ENCODE measurements at regions not wholly inside any gene's neighbourhood (a gene's known extent, or its start where the extent isn't known, plus 50 kb on each side); places are given as distances from the start of the nearest gene placed in this dataset.

DNA sequence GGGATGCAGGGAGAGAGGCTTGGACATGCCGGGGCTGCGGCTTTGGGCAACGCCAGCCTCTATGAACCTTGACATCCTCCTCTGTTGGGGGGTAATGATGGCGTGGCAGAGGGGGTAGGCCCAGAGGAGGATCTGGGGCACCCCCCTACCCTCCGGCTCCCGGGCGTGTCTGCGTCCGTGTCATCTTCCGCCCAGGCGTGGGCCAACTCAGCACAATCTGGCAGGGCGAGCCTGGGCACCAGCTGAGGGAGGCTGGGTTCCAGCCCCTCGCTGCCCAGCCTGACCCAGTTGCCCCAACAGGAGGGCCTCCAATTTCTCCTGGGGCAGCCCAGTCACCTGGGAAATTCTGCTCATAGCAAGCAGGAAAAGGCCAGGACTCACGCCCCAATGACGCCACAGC, 62.9 kb upstream of the IL17B start:
- DNase-seq, result no peak

DNA sequence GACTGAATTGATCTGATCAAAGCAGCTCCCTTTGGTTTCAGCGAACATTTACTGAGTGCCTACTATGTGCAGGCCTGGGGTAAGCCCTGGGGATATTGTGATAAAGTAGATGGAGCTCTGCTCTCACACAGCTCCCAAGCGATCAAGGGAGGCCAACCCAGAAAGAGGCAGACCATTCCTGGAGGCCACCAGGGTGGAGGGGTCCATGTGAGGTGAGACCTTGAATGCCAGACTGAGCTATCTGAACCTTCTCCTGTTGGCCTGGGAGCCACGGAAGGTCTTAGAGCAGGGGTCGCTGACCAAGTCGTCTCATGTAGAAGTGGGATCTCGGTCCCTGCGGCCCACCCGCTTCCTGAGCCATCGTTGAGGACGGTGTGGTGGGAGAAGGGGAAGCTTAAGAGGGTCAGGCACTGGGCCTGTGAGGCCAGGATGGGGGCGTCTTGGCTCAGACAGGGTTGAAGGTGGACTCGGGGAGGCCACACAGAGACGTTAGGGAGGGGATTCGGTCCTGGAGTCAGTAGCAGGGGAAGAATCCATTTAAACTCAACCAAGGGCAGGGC, 62.2 kb upstream of the IL17B start:
- no peak for DNase-seq

DNA sequence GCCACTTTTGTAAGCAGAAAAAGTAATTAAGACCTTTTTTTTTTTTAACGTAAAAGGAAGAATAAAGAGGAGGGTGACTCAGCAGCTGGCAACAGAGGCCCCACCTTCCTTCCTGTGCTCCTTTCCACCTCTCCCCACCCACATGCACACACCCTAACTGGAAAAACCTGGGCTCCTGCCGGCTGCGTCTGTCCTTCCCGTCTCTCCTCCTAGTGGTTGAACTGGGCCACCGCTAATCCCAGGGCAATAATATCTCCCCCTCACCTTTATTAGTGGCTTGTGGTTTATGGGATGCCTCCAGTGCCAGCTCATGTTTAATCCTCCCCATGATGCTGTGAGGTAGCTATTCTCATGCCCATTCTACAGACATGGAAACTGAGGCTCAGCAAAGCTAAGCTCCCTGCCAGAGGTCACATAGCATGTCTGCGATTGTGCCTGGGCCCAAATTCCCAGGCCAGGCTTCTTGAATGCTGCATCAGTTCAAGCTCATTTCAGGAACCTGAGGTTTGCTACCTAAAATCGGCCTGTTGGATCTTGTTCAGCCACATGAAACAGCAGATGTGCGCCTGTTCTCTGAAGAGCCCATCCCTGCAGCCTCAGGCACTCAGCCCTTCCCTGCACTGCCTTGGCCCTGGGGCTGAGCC, 60.9 kb upstream of the IL17B start:
- no peak for DNase-seq

DNA sequence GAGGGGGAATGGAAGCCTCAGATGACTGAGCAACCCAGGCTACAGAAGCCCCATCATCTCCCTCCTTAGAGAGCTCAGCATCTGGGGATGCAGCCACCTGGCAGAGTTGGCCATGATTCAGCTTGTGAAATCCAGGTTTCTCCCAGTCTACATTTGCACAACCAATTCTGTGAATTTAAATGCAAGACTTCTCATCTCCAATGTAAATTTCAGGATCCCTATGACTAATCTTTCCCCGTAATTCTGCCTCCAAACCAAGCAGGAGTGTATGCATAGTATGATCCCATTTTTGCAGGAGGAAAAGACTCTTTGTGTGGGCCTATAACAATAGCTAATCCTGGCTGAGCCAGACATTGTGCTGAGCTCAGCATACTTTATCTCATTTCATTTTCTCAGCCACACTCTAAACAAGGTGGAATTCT, 59.6 kb upstream of the IL17B start:
- DNase-seq, result peak in 1 of 2 donors; percentile 41

DNA sequence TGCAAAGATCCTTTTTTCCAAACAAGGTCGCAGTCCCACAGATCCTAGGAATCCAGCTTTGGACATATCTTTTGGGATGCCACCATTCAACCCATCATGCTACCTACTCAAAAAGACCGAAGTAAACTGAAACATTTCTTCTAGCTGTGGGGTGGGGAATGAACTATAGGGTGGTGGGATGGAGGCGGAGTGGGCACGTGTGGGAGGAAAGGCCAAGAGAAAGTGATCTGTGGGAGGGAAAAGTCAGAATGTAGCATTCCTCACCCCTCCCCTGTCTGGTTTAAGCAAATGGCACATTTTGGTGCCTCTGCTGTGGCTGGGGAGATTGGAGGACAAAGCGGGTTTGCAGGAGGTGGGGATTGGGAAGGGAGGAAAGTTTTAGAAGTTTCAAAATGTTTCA, 59.2 kb upstream of the IL17B start:
- no peak for DNase-seq

DNA sequence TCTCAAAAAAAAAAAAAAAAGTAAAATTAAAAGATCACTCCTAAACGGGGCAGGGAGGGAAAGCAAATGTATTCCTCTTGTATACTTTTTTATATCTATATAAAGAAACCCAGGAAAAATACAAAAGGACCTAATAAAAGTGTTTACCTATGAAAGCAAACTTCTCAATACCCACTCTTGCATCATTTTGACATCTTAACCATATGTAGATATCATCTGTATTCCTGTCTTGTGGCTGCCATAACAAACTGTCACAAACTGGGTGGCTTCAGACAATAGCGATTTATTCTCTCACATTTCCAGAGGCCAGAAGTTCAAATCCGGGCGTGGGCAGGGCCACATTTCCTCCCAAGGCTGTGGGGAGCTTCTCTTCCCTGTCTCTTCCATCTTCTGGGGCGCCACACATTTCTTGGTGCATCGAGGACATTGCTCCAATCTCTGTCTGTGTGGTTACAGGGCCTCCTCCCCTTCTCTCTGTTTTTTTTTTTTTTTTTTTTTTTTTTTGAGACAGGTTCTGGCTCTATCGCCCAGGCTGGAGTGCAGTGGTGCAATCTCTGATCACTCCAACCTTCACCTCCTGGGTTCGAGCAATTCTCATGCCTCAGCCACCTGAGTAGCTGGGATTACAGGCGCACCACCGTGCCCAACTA, 58.4 kb upstream of the IL17B start:
- no peak for DNase-seq

DNA sequence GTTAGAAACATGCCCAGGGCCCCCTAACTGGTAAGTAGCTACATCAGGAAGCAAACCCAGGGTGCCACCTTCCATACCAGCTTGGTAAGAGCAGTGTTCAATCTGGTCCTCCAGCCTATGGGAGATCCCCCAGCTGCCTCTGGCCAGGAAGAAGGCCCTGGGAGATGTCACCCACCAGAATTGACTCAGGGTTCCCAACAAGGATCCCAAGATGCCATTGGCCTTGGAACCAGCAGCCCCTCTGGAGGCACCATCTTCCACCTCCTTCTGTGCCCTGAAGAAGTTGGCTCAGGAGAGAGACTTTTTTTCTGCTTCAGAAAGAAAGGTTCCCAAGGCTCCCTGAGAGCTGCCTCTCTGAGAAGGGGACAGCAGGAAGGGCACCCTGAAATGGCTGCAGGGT, 56.6 kb upstream of the IL17B start:
- DNase-seq, result no peak

DNA sequence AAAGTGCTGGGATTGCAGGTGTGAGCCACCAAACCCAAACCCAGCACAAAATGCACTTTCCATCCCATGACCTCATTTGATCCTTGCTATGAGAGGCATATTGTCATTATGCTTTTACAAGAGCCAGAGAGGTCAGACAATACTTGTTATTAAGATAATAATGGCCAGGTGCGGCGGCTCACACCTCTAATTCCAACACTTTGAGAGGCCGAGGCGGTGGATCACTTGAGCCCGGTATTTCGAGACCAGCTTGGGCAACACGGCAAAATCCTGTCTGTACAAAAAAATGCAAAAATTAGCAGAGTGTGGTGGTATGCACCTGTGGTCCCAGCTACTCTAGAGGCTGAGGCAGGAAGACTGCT, 55.9 kb upstream of the IL17B start:
- DNase-seq, result no peak

DNA sequence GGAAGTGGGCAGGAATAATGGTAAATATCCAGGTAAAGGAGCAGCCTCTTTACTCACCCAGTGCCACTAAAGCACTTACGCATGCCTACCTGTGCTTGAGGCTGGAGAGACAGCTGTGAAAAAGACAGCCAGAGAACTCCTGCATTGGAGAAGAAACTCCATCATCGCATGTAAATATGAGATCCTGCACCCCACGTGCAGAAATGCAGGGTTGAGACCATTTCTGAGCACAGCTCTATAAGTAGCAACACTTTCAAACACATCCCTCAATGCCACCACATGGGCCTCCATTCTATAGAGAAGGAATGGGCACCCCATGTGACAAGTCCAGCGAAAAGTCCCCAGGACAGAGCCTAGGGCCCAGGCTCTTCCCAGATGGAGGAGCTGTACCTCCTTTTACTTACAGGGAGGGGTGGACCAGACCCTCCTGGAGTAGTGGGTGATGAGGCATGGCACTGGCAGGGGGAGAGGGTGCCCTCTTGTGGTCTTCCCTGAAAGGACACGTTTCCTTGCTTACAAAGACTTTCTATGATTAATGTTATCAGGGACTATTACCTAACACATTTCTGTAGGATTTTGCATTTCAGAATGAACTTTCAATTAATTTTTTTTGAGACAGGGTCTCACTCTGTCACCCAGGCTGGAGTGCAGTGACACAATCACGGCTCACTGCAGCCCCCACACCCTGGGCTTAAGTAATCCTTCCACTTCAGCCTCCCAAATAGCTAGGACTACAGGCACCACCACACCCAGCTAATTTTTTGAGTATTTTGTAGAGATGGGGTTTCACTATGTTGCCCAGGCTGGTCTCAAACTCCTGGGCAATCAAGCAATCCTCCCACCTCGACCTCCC, 55.3 kb upstream of the IL17B start:
- DNase-seq, result peak; percentile 16 to 21

DNA sequence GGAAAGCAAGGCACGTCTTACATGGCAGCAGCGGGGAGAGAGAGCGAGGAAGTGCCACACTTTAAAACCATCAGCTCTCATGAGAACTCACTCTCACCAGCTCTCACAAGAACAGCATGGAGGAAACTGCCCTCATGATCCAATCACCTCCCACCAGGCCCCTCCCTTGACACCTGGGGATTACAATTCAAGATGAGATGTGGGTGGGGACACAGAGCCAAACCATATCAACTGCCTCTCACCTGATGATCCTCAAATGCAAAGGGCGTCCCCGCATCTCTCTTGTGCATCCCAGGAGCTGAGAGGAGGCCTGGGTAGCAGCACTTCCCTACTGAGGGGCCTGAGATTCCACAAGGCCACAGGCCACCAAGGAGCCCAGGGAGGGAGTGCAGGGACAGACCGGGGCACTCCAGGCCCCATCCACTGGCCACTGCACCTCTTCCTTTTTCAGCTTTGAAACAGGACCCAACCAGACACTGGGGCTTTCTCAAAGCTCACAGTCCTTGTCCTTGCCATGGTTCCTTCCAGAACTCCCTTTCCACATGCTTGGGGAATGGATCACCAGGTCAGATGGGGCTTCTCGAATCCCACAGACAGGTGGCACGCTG, 54.5 kb upstream of the IL17B start:
- DNase-seq, result no peak

DNA sequence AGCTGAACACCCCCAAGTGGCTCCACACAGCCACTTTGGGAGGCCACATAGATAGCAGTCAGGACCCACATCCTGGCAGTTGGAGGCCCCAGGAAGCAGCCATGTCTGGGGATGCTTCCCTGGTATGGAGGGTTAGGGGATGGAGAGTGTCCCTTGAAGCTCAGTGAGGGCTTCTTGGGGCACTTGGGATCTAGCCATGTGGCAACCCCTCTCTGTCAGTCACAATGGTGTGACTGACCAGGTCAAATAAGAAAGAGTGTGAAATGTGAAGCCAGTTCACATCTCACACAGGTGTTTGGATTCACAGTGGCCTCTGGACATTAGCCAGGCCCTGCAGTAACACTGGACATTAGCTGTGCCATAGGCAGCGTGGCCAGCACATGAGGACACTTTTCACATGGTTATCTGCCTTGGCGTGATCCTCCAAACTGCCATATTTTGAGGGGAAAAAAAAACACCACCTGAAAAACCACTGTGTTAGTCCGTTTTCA, 53.9 kb upstream of the IL17B start:
- DNase-seq, result no peak

DNA sequence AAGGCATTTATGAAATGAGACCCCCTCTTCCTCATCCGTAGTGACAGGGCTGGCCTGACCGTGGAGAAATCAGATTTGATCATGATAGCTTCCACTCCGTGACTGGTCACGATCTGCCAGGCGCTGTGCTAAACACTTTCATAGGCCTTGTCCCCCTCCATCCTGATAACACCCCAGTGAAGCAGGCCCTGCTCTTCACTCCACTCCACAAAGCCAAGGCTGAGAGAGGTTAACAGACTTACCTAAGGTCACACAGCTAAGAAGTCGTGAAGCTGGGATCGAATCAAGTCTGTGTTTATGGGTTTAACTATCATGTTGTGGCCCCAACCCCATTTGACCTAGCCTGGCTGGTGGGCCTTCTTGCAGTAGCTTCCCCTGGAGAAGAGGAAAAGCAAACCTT, 53.3 kb upstream of the IL17B start:
- DNase-seq, result no peak

DNA sequence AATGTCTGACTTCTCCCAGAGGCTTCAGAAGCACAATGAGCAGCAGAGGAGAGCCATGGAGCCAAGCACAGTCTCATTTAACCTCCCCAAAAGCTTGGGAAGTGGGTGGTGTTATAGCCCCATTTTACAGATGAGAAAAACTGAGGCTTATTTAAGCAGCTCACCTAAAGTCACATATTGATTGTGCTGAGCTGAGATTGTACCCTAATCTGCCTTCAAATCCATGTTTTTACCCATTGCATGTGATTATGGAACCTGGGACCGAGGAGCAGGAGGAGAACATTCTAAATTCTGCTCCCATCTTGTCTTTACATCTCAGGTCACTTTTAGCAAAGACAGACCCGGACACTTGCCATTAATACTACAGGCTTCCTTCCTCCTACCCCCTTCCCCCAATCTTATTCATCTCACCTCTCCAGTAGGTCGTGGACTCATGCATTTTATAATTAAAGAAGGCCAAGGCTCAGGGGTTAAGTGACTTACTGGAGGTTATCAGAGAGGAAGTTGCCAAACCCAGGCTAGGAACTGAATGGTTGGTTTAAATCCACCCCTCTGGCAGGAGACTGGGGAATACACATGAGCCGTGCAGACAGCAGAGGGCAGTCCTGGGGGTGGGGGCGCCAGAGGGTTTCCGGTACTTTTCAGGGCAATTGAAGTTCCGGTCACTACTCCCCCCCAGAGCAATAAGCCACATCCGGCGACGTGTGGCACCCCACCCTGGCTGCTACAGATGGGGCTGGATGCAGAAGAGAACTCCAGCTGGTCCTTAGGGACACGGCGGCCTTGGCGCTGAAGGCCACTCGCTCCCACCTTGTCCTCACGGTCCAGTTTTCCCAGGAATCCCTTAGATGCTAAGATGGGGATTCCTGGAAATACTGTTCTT, 51.0 kb upstream of the IL17B start:
- no peak for DNase-seq
